Chondrocyte (in vitro differentiated cells): ENCODE measurements at regions not wholly inside any gene's neighbourhood (a gene's known extent, or its start where the extent isn't known, plus 50 kb on each side); places are given as distances from the start of the nearest gene placed in this dataset.

Experiments
- DNase-seq: peaks from one replicate; pipeline ENCODE4 v3.0.0; 2021; ENCODE audit warnings: mixed read lengths, low spot score
- H3K27ac Mint-ChIP-seq: one replicate; pipeline ENCODE4 v1.8.0; 2021; ENCODE audit warnings: mild to moderate bottlenecking, moderate library complexity, mixed read lengths; ENCODE audit not compliant: unreplicated experiment
- H3K27me3 Mint-ChIP-seq: 2 replicates; pipeline ENCODE4 v1.8.0; 2021; ENCODE audit warnings: low read depth, mixed read lengths
- H3K36me3 Mint-ChIP-seq: 2 replicates; pipeline ENCODE4 v1.8.0; 2021; ENCODE audit warnings: low read depth, mixed read lengths
- H3K4me1 Mint-ChIP-seq: 2 replicates; pipeline ENCODE4 v1.8.0; 2021; ENCODE audit warnings: low read depth, mild to moderate bottlenecking, mixed read lengths
- H3K4me3 Mint-ChIP-seq: one replicate; pipeline ENCODE4 v1.8.0; 2021; ENCODE audit warnings: mild to moderate bottlenecking, moderate library complexity, mixed read lengths; ENCODE audit not compliant: unreplicated experiment
- H3K9me3 Mint-ChIP-seq: 2 replicates; pipeline ENCODE4 v1.8.0; 2021; ENCODE audit warnings: low read depth, mixed read lengths
- CTCF ChIP-seq: fragments of 200-600 bp; sonication (generic); IDR thresholded peaks from 2 replicates; pipeline ENCODE4 v1.5.0; 2021; ENCODE audit warnings: antibody characterized with exemption, mild to moderate bottlenecking, moderate library complexity

DNA sequence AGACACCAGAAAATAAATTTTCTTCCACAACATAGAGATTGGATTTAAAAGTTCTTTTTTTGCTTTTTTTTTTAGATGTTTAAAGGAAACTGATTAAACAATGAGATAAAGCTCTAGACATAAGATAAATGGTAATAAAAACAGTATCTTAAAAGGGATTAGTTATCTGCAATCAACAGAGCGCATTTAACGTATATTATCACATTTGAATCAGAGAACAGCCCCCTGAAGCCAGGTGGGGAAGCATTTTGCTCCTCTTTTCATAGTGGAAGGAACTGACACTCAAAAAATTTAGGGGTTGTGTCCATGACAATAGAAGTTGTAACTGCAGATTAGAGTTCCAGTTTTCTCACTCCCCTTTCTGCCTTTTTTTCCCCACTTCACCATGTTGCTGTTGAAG lies 367.6 kb downstream of the SPATA31D1 start:
- no peak for DNase-seq
- no peaks in the 10 kb centered on the region for H3K27me3 Mint-ChIP-seq
- TF ChIP-seq CTCF, result no peak
- H3K4me3 Mint-ChIP-seq, result no peak overlapping the region
- no peaks in the 10 kb centered on the region for H3K36me3 Mint-ChIP-seq
- peaks cover 15% of the 10 kb centered on the region for H3K4me1 Mint-ChIP-seq
- no peak overlapping the region for H3K27ac Mint-ChIP-seq
- peaks cover 2% of the 10 kb centered on the region for H3K9me3 Mint-ChIP-seq

- H3K36me3 Mint-ChIP-seq, result no peaks in the 10 kb centered on the region
- DNase-seq, result no peak
- no peak for TF ChIP-seq CTCF
- H3K4me1 Mint-ChIP-seq, result peaks cover 15% of the 10 kb centered on the region
- H3K27me3 Mint-ChIP-seq, result no peaks in the 10 kb centered on the region
- H3K27ac Mint-ChIP-seq, result no peak overlapping the region
- peaks cover 2% of the 10 kb centered on the region for H3K9me3 Mint-ChIP-seq
- no peak overlapping the region for H3K4me3 Mint-ChIP-seq
Measured at GRCh38 chr9:82356871-82357270, 368.3 kb downstream of the SPATA31D1 start.

- Mint-ChIP-seq H3K9me3 (no peaks in the 10 kb centered on the region), H3K27ac (no peak overlapping the region), H3K27me3 (no peaks in the 10 kb centered on the region), H3K36me3 (no peaks in the 10 kb centered on the region), H3K4me3 (no peak overlapping the region), H3K4me1 (peaks cover 6% of the 10 kb centered on the region)
- no peak for TF ChIP-seq CTCF
- no peak for DNase-seq
Measured at GRCh38 chr9:82363198-82363597, 374.6 kb downstream of the SPATA31D1 start.

DNA sequence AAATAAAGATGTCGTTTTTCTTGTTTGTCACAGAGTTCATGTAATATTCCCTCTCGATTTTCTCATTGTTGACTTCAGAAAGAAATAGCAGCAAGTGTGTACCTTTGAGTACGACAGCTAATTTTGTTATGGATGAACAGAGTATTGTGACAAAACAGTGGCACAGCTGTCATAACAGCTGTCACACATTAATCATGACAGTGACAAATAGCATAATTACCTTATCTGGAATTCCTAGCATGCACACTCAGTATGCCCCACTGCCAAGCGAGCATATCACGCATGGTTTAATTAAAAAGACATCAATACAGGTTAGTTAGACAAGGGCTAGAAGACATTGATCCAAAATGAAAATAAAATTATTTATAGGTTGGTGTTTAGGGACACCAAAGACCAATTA lies 375.1 kb downstream of the SPATA31D1 start:
- Mint-ChIP-seq H3K36me3 (no peaks in the 10 kb centered on the region), H3K4me3 (no peak overlapping the region), H3K27me3 (no peaks in the 10 kb centered on the region), H3K27ac (no peak overlapping the region), H3K9me3 (no peaks in the 10 kb centered on the region), H3K4me1 (peaks cover 6% of the 10 kb centered on the region)
- no peak for DNase-seq
- TF ChIP-seq CTCF, result no peak

DNA sequence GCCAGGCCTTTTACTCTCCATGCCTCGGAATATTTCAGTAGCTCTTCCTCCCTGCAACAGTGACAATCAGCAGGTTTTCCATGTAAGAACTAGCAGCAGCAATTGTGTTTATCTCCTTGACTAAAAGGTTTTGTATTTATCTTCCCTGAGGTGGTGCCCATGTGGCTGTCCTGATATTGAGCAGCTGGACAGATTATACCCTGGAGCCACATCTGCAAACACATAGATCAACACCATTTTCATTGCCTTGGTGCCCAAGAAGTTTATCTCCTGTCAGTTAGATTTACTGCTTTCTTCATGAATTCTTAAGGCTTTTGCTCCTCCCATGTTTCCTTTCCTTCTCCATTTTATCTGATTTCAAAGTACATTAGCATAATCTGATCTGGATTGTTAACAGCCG lies 378.4 kb downstream of the SPATA31D1 start:
- peaks cover 6% of the 10 kb centered on the region for H3K4me1 Mint-ChIP-seq

More for the DNA sequence above, 378.4 kb downstream of the SPATA31D1 start:
- no peak for DNase-seq
- no peak overlapping the region for H3K27ac Mint-ChIP-seq
- no peaks in the 10 kb centered on the region for H3K27me3 Mint-ChIP-seq
- H3K4me3 Mint-ChIP-seq, result no peak overlapping the region
- no peaks in the 10 kb centered on the region for H3K36me3 Mint-ChIP-seq
- H3K9me3 Mint-ChIP-seq, result no peaks in the 10 kb centered on the region
- TF ChIP-seq CTCF, result no peak
